CD4-positive, alpha-beta T cell treated with Interleukin-1 beta for 1 hour (primary cell): ENCODE measurements at regions not wholly inside any gene's neighbourhood (a gene's known extent, or its start where the extent isn't known, plus 50 kb on each side); places are given as distances from the start of the nearest gene placed in this dataset.
"Not testable (repeated sequence)": the region's sequence is repeated elsewhere in the genome, so short reads cannot be mapped to it uniquely, and the experiment has no call there.

Experiments
- DNase-seq, 2 donors: peaks; one replicate each; pipeline ENCODE4 v3.0.0-alpha.2; 2020 to 2022

- no peak for DNase-seq
Observed at GRCh38 chrX:84611843-84612636, 109.8 kb upstream of the HDX start.

DNA sequence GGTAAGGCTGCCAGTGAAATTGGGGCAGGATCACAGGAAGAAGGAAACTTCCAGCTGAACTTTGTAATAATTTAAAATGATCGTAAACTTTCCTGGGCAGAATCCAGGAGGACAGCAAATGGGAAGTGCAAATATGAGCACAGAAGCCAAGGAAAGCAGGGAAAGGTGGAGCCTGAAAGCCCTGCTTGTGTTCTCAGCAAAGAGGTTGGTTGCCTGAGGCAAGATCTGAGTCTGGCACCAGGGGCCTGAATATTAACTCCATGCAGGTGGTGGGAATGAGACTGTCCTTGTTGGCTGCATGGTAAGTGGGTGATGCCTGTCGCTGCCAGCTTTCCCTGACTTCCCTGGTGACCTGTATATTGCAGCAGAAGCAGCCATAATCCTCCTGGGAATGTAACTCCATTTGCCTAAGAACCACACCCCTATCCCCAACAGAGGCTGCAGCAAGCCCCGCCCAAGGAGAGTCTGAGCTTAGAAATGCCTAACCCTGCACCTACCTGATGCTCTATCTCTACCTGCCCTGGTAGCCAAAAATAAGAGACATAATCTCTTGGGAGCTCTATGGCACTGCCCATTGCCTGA, 132.0 kb upstream of the HDX start:
- DNase-seq: no peak

DNA sequence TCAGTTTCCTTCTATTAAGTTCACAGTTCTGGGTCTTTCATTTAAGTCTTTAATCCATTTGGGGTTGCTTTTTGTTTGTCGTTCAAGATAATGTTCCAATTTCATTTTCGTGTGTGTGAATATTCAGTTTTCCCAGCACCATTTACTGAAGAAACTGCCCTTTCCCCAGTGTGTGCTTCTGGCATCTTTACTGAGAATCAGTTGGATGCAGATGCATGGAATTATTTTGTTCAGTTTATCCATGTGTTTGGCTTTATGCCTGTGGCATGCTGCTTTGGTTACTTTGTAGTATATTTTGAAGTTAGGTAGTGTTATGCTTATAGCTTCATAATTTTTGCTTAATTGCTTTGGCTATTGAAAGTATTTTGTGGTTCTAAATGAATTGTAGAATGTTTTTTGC, 163.8 kb upstream of the HDX start:
- no peak for DNase-seq

GRCh38 chrX:84690228-84690627, 188.0 kb upstream of the HDX start:
- no peak for DNase-seq

DNA sequence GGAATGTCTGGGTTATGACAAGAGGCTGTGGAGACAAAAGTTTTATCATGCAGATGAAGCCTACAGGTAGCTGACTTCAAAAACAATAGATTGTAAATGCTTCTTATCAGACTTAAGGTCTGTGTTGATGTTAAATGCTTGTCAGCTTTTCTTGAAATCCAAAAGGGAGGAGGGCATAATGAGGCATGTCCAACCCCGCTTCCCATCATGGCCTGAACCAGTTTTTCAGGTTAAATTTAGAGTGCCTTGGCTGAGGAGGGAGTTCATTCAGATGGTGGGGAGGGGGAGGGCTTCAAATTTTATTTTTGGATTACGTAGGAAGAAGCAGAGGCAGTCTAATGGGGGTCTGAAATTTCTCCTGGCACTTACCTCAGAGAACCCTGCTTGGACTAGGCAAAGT, 207.7 kb upstream of the HDX start:
- DNase-seq: no peak

DNA sequence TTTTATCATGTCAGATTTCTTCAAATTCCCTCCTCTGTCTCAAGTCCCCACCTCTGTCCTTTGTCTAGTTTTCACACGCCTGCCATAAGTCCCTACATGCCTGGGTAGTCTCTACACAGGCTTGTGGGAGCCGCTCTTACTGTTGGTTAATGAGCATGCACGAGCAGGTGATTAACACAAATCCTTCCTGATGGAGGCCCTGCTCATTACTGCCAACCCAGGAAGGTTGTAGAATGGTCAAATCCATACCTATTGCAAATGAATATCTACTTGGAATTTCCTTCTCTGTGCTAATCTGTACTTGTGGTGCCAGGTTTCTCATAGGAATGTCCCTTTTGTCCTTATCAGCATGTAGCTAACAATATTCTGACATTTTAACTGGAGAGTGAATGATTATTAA, 208.4 kb upstream of the HDX start:
- DNase-seq: no peak

GRCh38 chrX:84712621-84713020, 210.4 kb upstream of the HDX start:
- DNase-seq: no peak

- no peak for DNase-seq
Observed at GRCh38 chrX:84715315-84715714, 213.1 kb upstream of the HDX start.

GRCh38 chrX:84717343-84717742, 215.1 kb upstream of the HDX start:
- no peak for DNase-seq

DNA sequence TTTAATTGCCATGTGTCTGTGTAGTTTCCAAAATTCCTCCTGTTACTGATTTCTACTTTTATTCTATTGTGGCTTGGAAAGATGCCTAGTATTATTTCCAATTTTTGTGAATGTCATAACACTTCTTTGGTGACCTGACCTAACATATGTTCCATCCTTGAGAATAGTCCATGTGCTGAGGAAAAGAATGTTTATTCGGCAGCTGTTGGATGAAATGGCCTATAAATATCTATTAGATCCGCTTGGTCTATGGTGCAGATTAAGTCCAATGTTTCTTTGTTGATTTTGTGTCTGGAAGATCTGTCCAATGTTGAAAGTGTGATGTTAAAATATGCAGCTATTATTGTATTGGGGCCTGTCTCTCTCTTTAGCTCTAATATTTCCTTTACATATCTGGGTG, 219.2 kb upstream of the HDX start:
- DNase-seq: no peak

- DNase-seq: no peak
Observed at GRCh38 chrX:84724576-84724975, 222.3 kb upstream of the HDX start.

DNA sequence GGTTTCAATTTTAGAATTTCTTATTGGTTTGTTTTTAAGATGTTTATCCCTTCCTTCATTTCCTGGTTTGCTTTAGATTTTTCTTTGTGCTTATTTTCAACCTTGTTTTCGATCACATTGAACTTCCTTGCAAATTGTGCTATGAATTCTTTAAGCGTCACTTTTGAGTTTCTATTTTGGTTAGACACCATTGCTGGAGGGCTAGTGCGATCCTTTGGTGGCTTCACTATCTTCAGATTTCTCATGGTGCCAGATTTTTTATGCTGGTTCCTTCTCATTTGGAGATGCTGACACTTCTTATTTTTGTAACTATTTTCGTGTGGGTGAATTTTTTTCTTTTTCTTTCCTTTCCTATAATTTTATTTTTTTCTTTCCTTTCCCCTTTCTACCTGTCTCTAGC, 227.2 kb upstream of the HDX start:
- no peak for DNase-seq

DNA sequence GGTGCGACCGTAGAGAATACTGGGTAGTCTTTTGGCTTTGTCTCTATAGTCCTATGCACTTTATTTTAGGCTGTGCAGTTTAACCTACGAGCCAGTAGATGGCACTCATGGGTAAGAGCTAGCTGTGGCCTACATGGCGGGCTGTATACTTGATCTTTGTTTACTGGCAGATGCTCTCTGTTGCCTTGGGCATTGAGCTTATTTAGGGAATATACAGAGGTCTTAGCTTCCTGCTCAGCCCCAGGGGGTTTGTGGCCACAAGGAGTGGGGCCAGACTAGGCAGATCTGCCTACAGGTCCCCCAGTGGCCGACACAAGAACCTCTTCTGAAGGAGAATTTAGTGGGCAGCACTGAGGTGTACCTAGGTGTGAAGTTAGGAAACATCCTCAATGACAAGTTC, 227.6 kb upstream of the HDX start:
- peak in 1 of 2 donors; percentile 3 for DNase-seq

- no peak for DNase-seq
Observed at GRCh38 chrX:84735025-84735424, 232.8 kb upstream of the HDX start.

DNA sequence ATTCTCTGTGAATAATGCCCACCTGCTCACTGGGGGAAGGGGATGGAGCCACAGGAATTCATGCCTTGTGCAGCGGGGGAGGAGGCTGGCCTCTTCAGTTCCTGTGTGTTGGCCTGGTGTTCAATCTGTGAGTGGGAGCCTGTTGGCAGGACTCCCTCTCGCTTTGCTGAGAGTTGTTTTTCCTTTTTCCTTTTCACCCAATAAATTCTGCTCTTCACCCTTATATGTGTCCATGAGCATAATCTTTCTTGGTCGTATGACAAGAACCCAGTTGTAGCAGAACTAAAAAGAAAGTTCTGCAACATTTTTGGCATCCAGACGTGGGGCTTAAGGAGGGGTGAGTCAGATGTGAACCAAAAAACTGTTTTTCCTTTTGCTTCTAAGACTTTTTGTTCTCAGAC, 235.2 kb upstream of the HDX start:
- DNase-seq: no peak

GRCh38 chrX:84747516-84747915, 245.3 kb upstream of the HDX start:
- no peak for DNase-seq

DNA sequence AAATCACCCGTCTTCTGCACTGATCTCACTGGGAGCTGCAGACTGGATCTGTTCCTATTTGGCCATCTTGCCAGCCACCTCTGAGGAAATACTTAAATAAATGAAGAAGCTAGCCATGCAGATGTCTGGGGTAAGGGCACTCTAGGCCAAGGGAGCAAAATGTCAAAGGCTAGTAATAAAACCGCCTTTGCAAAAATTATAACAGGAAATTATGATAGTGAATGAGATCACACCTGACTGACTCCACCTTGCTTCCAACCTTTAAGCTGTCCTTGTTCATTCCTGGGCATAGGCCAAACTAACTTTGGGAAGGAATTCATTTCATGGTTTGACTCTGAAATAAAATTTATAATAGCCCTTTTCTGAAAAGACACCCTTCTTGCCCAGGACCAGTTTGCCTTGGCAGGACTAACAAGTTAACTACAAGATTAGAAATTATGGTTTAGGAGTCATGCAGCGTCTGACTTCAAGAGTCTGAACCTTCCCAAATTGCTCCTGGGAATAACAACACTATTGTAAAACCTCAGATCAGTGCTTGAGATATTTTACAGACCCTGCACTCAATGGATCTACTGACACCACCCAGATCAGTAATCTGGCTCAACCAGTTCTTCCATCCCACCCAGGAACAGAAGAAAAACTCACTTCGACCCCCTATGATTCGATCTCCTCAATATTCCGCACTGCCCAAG, 246.9 kb upstream of the HDX start:
- no peak for DNase-seq

DNA sequence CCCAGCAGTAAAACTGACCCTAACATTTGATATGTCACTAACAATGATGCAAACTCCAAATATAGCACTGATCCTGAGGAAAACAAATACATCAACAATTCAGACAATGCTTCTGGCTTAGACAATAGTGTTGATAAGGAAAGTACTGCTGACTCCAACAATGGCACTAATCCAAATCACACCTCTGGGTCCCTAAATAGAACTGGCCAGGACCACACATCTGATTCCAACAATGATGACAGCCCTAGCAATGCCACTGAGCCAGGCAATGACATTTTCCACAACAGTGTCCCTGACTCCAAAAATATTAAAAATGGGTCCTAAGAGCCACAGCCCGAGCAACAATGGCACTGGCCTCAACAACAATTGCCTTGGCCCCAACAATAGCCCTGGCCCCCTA, 243.1 kb upstream of the APOOL start:
- DNase-seq: no peak

DNA sequence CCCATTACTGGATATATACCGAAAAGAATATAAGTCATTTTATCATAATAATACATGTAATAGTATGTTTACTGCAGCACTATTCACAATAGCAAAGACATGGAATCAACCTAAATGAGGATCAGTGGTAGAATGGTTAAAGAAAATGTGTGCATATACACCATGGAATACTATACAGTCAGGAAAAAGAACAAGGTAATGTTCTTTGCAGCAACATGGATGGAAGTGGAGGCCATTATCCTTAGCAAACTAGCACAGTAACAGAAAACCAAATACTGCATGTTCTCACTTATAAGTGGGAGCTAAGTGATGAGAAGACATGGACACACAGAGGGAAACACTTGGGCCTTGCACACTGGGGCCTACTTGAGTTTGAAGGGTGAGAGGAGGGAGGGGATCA, 207.4 kb upstream of the APOOL start:
- no peak for DNase-seq

GRCh38 chrX:84830836-84831235, 172.8 kb upstream of the APOOL start:
- no peak for DNase-seq

DNA sequence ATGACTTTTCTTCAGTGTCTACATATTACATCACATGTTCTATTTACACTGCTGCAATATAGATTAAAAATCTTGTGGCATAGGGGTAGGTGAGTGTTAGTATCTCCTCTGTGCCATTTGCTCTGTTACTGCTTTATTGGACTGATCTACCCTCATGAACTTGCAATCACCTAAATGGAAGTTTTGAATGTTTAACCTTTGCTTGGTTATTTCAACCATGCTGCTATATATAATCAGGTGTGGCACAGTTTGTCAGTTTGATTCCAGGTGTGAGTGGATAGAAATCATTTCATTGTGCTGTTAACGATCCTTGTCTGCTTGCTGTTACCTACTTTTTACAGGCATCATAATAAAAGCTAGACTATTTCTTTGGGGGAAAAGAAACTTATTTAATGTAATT, 157.1 kb upstream of the APOOL start:
- not testable (repeated sequence) for DNase-seq

- DNase-seq: not testable (repeated sequence)
Observed at GRCh38 chrX:84851183-84851582, 152.5 kb upstream of the APOOL start.

GRCh38 chrX:84856791-84857190, 146.9 kb upstream of the APOOL start:
- not testable (repeated sequence) for DNase-seq

DNA sequence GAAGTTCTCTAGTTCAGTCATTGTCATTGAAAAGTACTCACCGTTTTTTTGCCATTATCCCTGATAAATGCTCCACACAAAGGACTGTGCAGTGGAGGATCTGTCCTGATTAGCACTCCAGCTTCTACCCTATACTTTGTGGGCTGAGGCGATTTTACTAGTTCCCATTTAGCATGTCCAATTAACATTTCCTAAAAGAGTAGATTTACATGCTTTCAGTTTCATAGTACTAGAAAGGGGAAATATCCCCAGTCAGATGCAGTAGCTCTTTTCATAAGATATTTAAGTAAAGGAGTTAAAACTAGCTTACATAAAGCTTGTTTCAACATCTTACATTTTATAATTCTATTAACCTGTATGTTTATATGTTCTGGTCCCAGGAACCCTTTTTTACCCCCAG, 144.9 kb upstream of the APOOL start:
- DNase-seq: not testable (repeated sequence)
